ENCODE measurements at regions not wholly inside any gene's neighbourhood (a gene's known extent, or its start where the extent isn't known, plus 50 kb on each side); places are given as distances from the start of the nearest gene placed in this dataset.
A peak's percentile ranks its signal among the peaks of the same experiment; 100 is the strongest.
"Not testable (repeated sequence)": the region's sequence is repeated elsewhere in the genome, so short reads cannot be mapped to it uniquely, and the experiment has no call there.

GRCh38 chr4:63221477-63221876 lies 1187.8 kb downstream of the TECRL start:
- DNase-seq, result no peak

- DNase-seq, result no peak
These were observed 1190.4 kb downstream of the TECRL start for GRCh38 chr4:63218856-63219255.

- DNase-seq, result no peak
These were observed 1195.2 kb downstream of the TECRL start for GRCh38 chr4:63214076-63214475.

- no peak for DNase-seq
These were observed 1197.3 kb downstream of the TECRL start for GRCh38 chr4:63211776-63212479.

GRCh38 chr4:63211375-63211774 lies 1197.9 kb downstream of the TECRL start:
- DNase-seq, result no peak

GRCh38 chr4:63193029-63193428 lies 1216.2 kb downstream of the TECRL start:
- DNase-seq, result not testable (repeated sequence)

GRCh38 chr4:63171341-63171740 lies 1237.9 kb downstream of the TECRL start:
- DNase-seq, result no peak

GRCh38 chr4:63170923-63171322 lies 1238.3 kb downstream of the TECRL start:
- DNase-seq, result no peak

GRCh38 chr4:63169836-63170235 lies 1239.4 kb downstream of the TECRL start:
- peak; percentile 72 for DNase-seq

GRCh38 chr4:63155561-63155960 lies 1253.7 kb downstream of the TECRL start:
- no peak for DNase-seq

GRCh38 chr4:63123441-63123840 lies 1285.8 kb downstream of the TECRL start:
- no peak for DNase-seq

- no peak for DNase-seq
These were observed 1286.3 kb downstream of the TECRL start for GRCh38 chr4:63122955-63123354.

- no peak for DNase-seq
These were observed 1302.7 kb downstream of the TECRL start for GRCh38 chr4:63106600-63106999.

- no peak for DNase-seq
These were observed 1303.4 kb downstream of the TECRL start for GRCh38 chr4:63105839-63106238.

GRCh38 chr4:63090641-63091040 lies 1318.6 kb downstream of the TECRL start:
- DNase-seq, result no peak

GRCh38 chr4:63085091-63085490 lies 1324.2 kb downstream of the TECRL start:
- no peak for DNase-seq

- DNase-seq, result no peak
These were observed 1328.3 kb downstream of the TECRL start for GRCh38 chr4:63080934-63081333.

GRCh38 chr4:63063760-63064159 lies 1345.5 kb downstream of the TECRL start:
- no peak for DNase-seq

- not testable (repeated sequence) for DNase-seq
These were observed 1346.4 kb downstream of the TECRL start for GRCh38 chr4:63062891-63063290.

- DNase-seq, result no peak
These were observed 1359.5 kb downstream of the TECRL start for GRCh38 chr4:63049726-63050125.

- no peak for DNase-seq
These were observed 1360.0 kb downstream of the TECRL start for GRCh38 chr4:63049278-63049677.

- DNase-seq, result no peak
These were observed 1372.9 kb downstream of the TECRL start for GRCh38 chr4:63036159-63036866.

GRCh38 chr4:63029380-63029779 lies 1379.9 kb downstream of the TECRL start:
- DNase-seq, result no peak

GRCh38 chr4:63020661-63021060 lies 1388.6 kb downstream of the TECRL start:
- no peak for DNase-seq

- no peak for DNase-seq
These were observed 1392.0 kb downstream of the TECRL start for GRCh38 chr4:63017300-63017699.
